ENCODE measurements at regions not wholly inside any gene's neighbourhood (a gene's known extent, or its start where the extent isn't known, plus 50 kb on each side); places are given as distances from the start of the nearest gene placed in this dataset.
"Not testable (repeated sequence)": the region's sequence is repeated elsewhere in the genome, so short reads cannot be mapped to it uniquely, and the experiment has no call there.

GRCh38 chr9:62874213-62874612 lies 1684.4 kb downstream of the SPATA31A7 start:
- TF ChIP-seq, protein P1, sequence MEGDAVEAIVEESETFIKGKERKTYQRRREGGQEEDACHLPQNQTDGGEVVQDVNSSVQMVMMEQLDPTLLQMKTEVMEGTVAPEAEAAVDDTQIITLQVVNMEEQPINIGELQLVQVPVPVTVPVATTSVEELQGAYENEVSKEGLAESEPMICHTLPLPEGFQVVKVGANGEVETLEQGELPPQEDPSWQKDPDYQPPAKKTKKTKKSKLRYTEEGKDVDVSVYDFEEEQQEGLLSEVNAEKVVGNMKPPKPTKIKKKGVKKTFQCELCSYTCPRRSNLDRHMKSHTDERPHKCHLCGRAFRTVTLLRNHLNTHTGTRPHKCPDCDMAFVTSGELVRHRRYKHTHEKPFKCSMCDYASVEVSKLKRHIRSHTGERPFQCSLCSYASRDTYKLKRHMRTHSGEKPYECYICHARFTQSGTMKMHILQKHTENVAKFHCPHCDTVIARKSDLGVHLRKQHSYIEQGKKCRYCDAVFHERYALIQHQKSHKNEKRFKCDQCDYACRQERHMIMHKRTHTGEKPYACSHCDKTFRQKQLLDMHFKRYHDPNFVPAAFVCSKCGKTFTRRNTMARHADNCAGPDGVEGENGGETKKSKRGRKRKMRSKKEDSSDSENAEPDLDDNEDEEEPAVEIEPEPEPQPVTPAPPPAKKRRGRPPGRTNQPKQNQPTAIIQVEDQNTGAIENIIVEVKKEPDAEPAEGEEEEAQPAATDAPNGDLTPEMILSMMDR (IDR thresholded peaks at IDR 0.05): not testable (repeated sequence)
- TF ChIP-seq POLR2AphosphoS5 (IDR thresholded peaks at IDR 0.05; ENCODE audit: insufficient read depth in 1 of 2, low read depth in 1 of 2); POLR2A (IDR thresholded peaks at IDR 0.05): not testable (repeated sequence)
